Uterus (tissue), 3 donors: ENCODE measurements at regions not wholly inside any gene's neighbourhood (a gene's known extent, or its start where the extent isn't known, plus 50 kb on each side); places are given as distances from the start of the nearest gene placed in this dataset.

Experiments
- DNase-seq, 2 donors: peaks; one replicate each; pipeline ENCODE4 v3.0.0-alpha.2; 2019 to 2020
- H3K27ac ChIP-seq, 2 donors: fragments of 200-600 bp; sonication (generic); 1 replicate in 1 of 2; 2 replicates in 1 of 2; pipeline ENCODE4 v1.5.1; 2016 to 2018
- H3K27me3 ChIP-seq, 2 donors: fragments of 200-600 bp; sonication (generic); one replicate each; pipeline ENCODE4 v1.5.1; 2018 to 2019; ENCODE audit warnings: control low read depth in 1 of 2
- H3K36me3 ChIP-seq, 2 donors: fragments of 200-600 bp; sonication (generic); one replicate each; pipeline ENCODE4 v1.5.1; 2019; ENCODE audit warnings: control low read depth in 1 of 2
- H3K4me1 ChIP-seq, 2 donors: fragments of 200-600 bp; sonication (generic); one replicate each; pipeline ENCODE4 v1.5.1; 2018 to 2019; ENCODE audit warnings: control low read depth in 1 of 2
- H3K4me3 ChIP-seq, 2 donors: fragments of 200-600 bp; sonication (generic); 1 replicate in 1 of 2; 2 replicates in 1 of 2; pipeline ENCODE4 v1.5.1; 2018 to 2019; ENCODE audit warnings: mild to moderate bottlenecking in 1 of 2
- H3K9me3 ChIP-seq, 2 donors: fragments of 200-600 bp; sonication (generic); one replicate each; pipeline ENCODE4 v1.5.1; 2019; ENCODE audit warnings: control low read depth in 1 of 2
- POLR2A ChIP-seq, 2 donors: fragments of 450-650 bp; IDR thresholded peaks; one replicate each; pipeline ENCODE4 v1.6.1; 2016; ENCODE audit warnings: antibody characterized with exemption in 2 of 2, mild to moderate bottlenecking in 1 of 2, moderate library complexity in 1 of 2
- intact Hi-C: fragments of 100-400 bp; cut with DNase I; formaldehyde crosslinking; loops from one replicate; pipeline ENCODE4 v1.15.1; 2023; ENCODE audit warnings: low total_unique reads
- TF ChIP-seq, protein P1 (sequence below), 4 experiments: fragments of 200-600 bp in 2 of 4; fragments of 450-650 bp in 2 of 4; sonication (generic) in 2 of 4; IDR thresholded peaks; one replicate each; pipeline ENCODE4 v1.5.1; 2016 to 2019; ENCODE audit warnings: antibody characterized with exemption in 4 of 4, mild to moderate bottlenecking in 2 of 4, moderate library complexity in 1 of 4
- donor health status: DM: yes; HTN: yes; CAD: no.

DNA sequence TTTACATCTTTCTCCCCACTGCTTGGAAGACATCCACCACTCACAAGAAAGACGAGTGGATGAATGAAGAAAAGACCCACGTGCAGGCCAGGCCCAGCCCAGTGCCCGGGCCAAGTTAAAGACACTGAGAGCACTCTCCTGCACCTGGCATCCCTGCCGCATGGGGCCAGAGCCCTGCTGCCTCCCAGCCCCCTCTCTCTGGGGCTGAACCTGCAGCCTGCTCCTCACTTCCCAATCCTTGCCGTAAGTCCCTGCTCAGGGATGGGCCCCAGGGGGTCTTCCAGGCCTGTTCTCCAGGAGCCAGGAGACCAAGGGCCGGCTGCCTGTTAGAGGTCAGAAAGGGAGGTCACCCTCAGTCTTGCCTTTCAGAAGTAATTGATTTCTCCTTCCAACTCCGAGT is 168.5 kb upstream of the ZC3H12A start:
- H3K4me3 ChIP-seq = no peak overlapping the region
- no peak overlapping the region for H3K27ac ChIP-seq
- H3K36me3 ChIP-seq = no peaks in the 10 kb centered on the region
- H3K4me1 ChIP-seq = no peaks in the 10 kb centered on the region
- no peak for DNase-seq
- no peaks in the 10 kb centered on the region for H3K27me3 ChIP-seq
- TF ChIP-seq, protein P1, sequence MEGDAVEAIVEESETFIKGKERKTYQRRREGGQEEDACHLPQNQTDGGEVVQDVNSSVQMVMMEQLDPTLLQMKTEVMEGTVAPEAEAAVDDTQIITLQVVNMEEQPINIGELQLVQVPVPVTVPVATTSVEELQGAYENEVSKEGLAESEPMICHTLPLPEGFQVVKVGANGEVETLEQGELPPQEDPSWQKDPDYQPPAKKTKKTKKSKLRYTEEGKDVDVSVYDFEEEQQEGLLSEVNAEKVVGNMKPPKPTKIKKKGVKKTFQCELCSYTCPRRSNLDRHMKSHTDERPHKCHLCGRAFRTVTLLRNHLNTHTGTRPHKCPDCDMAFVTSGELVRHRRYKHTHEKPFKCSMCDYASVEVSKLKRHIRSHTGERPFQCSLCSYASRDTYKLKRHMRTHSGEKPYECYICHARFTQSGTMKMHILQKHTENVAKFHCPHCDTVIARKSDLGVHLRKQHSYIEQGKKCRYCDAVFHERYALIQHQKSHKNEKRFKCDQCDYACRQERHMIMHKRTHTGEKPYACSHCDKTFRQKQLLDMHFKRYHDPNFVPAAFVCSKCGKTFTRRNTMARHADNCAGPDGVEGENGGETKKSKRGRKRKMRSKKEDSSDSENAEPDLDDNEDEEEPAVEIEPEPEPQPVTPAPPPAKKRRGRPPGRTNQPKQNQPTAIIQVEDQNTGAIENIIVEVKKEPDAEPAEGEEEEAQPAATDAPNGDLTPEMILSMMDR (IDR thresholded peaks at IDR 0.05) = no peak
- TF ChIP-seq POLR2A (IDR thresholded peaks at IDR 0.05) = no peak
- intact Hi-C loops = no loop called here
- H3K9me3 ChIP-seq = no peaks in the 10 kb centered on the region

DNA sequence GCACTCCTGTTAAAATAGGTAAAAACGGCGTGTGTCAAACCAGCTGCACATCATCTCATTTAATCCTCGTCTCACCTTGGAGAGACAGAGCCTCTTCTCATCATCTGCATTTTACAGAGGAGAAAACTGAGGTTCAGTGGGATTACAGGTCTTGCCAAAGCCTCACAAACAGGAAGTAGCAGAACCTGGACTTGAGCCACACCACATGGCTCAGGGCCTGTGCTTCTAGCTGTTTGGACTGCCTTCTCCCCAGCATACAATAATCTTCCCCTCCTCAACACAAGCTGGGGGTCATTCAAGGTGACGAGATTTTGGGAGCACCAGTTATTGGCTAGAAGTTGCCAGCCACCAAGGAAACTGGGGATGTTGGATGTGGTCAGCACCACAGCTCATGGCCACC is 167.9 kb upstream of the ZC3H12A start:
- Histone ChIP-seq H3K36me3 (no peaks in the 10 kb centered on the region), H3K27me3 (no peaks in the 10 kb centered on the region), H3K9me3 (no peaks in the 10 kb centered on the region), H3K4me1 (no peaks in the 10 kb centered on the region), H3K27ac (no peak overlapping the region), H3K4me3 (no peak overlapping the region)
- peak in 1 of 2 donors; percentile 17 for DNase-seq
- no peak for TF ChIP-seq POLR2A (IDR thresholded peaks at IDR 0.05)
- TF ChIP-seq, protein P1 (IDR thresholded peaks at IDR 0.05) = no peak
- intact Hi-C loops = no loop called here

DNA sequence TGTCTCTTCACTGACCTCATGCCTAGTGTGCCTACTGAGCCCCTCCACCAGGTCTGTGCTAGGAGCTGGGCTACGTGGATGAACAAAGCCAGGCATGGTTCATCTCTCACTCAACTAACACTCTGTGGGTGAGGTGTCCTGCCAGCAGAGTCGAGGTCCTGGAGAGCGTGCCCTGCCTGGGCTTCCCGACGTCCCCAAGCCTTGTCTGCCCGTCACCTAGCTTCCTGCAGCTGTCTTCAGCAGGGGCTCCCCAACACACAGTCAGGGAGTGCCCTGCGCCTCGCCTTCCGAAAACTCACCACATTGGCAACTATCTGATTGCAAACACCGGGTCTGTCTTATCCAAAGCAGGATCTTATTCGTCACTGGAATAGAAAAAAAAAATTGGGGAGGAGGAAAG is 167.5 kb upstream of the ZC3H12A start:
- H3K4me3 ChIP-seq = no peak overlapping the region
- H3K36me3 ChIP-seq = no peaks in the 10 kb centered on the region
- intact Hi-C loops = no loop called here
- H3K9me3 ChIP-seq = no peaks in the 10 kb centered on the region
- DNase-seq = no peak
- H3K27me3 ChIP-seq = no peaks in the 10 kb centered on the region
- no peak overlapping the region for H3K27ac ChIP-seq
- TF ChIP-seq, protein P1 (IDR thresholded peaks at IDR 0.05) = no peak
- TF ChIP-seq POLR2A (IDR thresholded peaks at IDR 0.05) = no peak
- no peaks in the 10 kb centered on the region for H3K4me1 ChIP-seq

DNA sequence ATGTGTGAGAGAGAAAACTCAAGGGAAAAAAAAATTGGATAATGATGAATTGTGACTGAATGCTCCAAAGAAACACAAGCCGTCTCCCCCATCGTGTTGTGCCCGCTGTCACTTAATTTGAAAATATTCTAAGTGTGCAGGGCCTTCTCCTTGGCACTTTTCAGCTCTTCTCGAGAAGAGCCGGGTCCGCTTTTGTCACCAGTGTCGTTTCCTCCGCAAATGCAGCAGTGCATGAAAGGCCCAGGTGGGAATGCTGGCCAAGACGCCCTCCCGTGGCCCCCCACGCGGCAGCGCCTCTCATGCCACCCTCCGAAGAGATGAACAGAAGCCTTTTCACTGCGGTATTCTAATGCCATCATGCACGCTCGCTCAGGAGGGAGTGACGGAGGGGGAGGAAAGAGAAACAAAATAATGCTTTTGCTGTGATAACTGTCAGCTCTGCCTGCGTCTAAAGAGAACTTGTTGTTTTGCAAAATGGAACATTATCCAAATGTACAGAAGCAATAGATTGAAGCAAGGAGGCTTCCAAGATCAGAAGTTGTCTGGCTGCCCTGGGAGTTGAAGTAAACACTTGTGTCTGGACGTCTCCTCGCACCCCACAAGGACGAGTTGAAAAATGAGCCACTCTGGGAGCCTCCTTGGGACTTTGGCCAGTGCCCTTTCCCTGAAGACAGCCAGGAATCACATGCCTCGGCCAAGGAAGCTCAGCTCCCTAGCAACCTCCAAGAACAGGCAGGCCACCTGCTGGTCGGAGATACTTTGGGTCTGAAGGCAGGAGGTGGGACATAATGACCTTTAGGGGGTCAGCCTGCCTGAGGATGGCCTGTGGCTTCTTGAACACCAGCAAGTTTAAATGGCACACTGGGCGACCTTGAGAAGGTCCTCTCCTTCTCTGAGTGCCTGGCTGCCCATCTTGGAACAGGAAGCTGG is 166.1 kb upstream of the ZC3H12A start:
- no peak for DNase-seq
- Histone ChIP-seq H3K4me3 (no peak overlapping the region), H3K27ac (no peak overlapping the region), H3K4me1 (no peaks in the 10 kb centered on the region), H3K27me3 (no peaks in the 10 kb centered on the region), H3K36me3 (no peaks in the 10 kb centered on the region), H3K9me3 (no peaks in the 10 kb centered on the region)
- TF ChIP-seq, protein P1 (IDR thresholded peaks at IDR 0.05) = no peak
- no peak for TF ChIP-seq POLR2A (IDR thresholded peaks at IDR 0.05)
- intact Hi-C loops = no loop called here

DNA sequence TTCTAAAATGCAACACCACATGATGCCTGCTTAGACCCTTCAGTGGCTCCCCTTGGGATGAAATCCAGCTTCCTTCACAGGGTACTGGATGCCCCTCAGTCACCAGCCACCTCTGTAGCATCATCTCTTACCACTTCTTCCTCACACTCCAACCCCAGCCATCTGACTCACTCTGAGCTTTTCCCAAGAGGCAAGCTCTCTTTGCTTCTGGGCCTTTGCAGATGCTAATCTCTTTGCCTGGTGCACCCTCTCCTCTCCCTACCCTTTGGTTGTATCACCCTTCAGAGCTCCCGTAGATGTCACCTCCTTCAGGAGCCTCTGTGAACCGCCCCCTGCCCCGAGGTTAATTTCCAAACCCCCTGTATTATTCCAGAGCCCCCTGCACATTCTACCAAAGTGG is 164.8 kb upstream of the ZC3H12A start:
- DNase-seq = no peak
- no peak overlapping the region for H3K27ac ChIP-seq
- no peaks in the 10 kb centered on the region for H3K27me3 ChIP-seq
- intact Hi-C loops = no loop called here
- no peaks in the 10 kb centered on the region for H3K4me1 ChIP-seq
- no peaks in the 10 kb centered on the region for H3K9me3 ChIP-seq
- TF ChIP-seq, protein P1 (IDR thresholded peaks at IDR 0.05) = no peak
- TF ChIP-seq POLR2A (IDR thresholded peaks at IDR 0.05) = no peak
- no peaks in the 10 kb centered on the region for H3K36me3 ChIP-seq
- no peak overlapping the region for H3K4me3 ChIP-seq
